Mucosa of rectum (tissue), 2 donors: ENCODE measurements at regions not wholly inside any gene's neighbourhood (a gene's known extent, or its start where the extent isn't known, plus 50 kb on each side); places are given as distances from the start of the nearest gene placed in this dataset.

ENCODE experiments used
- H3K27ac ChIP-seq, 2 donors: one replicate each; pipeline ENCODE4 v1.7.0; 2013; ENCODE audit warnings: inconsistent platforms in 2 of 2, low read depth in 2 of 2, low read length in 2 of 2
- H3K27me3 ChIP-seq, 2 donors: one replicate each; pipeline ENCODE4 v1.7.0; 2013; ENCODE audit warnings: low read length in 2 of 2; ENCODE audit not compliant: control insufficient read depth in 2 of 2, insufficient read depth in 2 of 2
- H3K36me3 ChIP-seq, 2 donors: one replicate each; pipeline ENCODE4 v1.7.0; 2013; ENCODE audit warnings: low read length in 2 of 2; ENCODE audit not compliant: control insufficient read depth in 2 of 2, insufficient read depth in 2 of 2
- H3K4me1 ChIP-seq, 2 donors: one replicate each; pipeline ENCODE4 v1.7.0; 2013; ENCODE audit warnings: low read length in 2 of 2, mild to moderate bottlenecking in 1 of 2; ENCODE audit not compliant: control insufficient read depth in 2 of 2, insufficient read depth in 2 of 2
- H3K4me3 ChIP-seq, 2 donors: one replicate each; pipeline ENCODE4 v1.7.0; 2013; ENCODE audit warnings: low read length in 2 of 2
- H3K9ac ChIP-seq, 2 donors: one replicate each; pipeline ENCODE4 v1.7.0; 2013; ENCODE audit warnings: low read length in 2 of 2, low read depth in 1 of 2, mild to moderate bottlenecking in 1 of 2
- H3K9me3 ChIP-seq, 2 donors: one replicate each; pipeline ENCODE4 v1.7.0; 2013; ENCODE audit warnings: low read length in 2 of 2; ENCODE audit not compliant: control insufficient read depth in 2 of 2
- donor health status: healthy.
- donor health status: Normal muscosa, but diverticular disease.

- Histone ChIP-seq H3K9me3 (no peaks in the 10 kb centered on the region), H3K27ac (no peak overlapping the region), H3K27me3 (peaks cover 3% of the 10 kb centered on the region in 2 donors), H3K36me3 (no peaks in the 10 kb centered on the region), H3K4me1 (peaks cover 5 to 11% of the 10 kb centered on the region in 2 donors), H3K9ac (no peak overlapping the region), H3K4me3 (no peak overlapping the region)
Observed at GRCh38 chr2:172177581-172177980, 74.9 kb upstream of the DLX2 start.

GRCh38 chr2:172177996-172178395, 75.3 kb upstream of the DLX2 start:
- Histone ChIP-seq H3K27me3 (peaks cover 3% of the 10 kb centered on the region in 2 donors), H3K4me1 (peaks cover 5 to 11% of the 10 kb centered on the region in 2 donors), H3K9ac (no peak overlapping the region), H3K27ac (no peak overlapping the region), H3K4me3 (no peak overlapping the region), H3K36me3 (no peaks in the 10 kb centered on the region), H3K9me3 (no peaks in the 10 kb centered on the region)

GRCh38 chr2:172179045-172179701, 76.5 kb upstream of the DLX2 start:
- peaks cover 5 to 9% of the 10 kb centered on the region in 2 donors for H3K4me1 ChIP-seq
- no peaks in the 10 kb centered on the region for H3K36me3 ChIP-seq
- no peak overlapping the region for H3K9ac ChIP-seq
- no peaks in the 10 kb centered on the region for H3K9me3 ChIP-seq
- no peak overlapping the region for H3K27ac ChIP-seq
- no peaks in the 10 kb centered on the region for H3K27me3 ChIP-seq
- no peak overlapping the region for H3K4me3 ChIP-seq

- no peak overlapping the region for H3K27ac ChIP-seq
- peaks cover 5 to 9% of the 10 kb centered on the region in 2 donors for H3K4me1 ChIP-seq
- H3K27me3 ChIP-seq: no peaks in the 10 kb centered on the region
- H3K9ac ChIP-seq: no peak overlapping the region
- no peaks in the 10 kb centered on the region for H3K36me3 ChIP-seq
- H3K9me3 ChIP-seq: no peaks in the 10 kb centered on the region
- no peak overlapping the region for H3K4me3 ChIP-seq
Observed at GRCh38 chr2:172181840-172182239, 79.1 kb upstream of the DLX2 start.

GRCh38 chr2:172182624-172183023, 79.9 kb upstream of the DLX2 start:
- H3K4me1 ChIP-seq: peaks cover 5 to 9% of the 10 kb centered on the region in 2 donors
- no peak overlapping the region for H3K9ac ChIP-seq
- H3K27ac ChIP-seq: no peak overlapping the region
- no peaks in the 10 kb centered on the region for H3K9me3 ChIP-seq
- H3K27me3 ChIP-seq: no peaks in the 10 kb centered on the region
- H3K36me3 ChIP-seq: no peaks in the 10 kb centered on the region
- H3K4me3 ChIP-seq: no peak overlapping the region

GRCh38 chr2:172193331-172194089, 90.8 kb upstream of the DLX2 start:
- Histone ChIP-seq H3K9me3 (no peaks in the 10 kb centered on the region), H3K36me3 (no peaks in the 10 kb centered on the region), H3K4me1 (peaks cover 0 to 4% of the 10 kb centered on the region in 2 donors), H3K27me3 (no peaks in the 10 kb centered on the region), H3K4me3 (no peak overlapping the region), H3K27ac (no peak overlapping the region), H3K9ac (no peak overlapping the region)

GRCh38 chr2:172195836-172196376, 93.2 kb upstream of the DLX2 start:
- H3K36me3 ChIP-seq: no peaks in the 10 kb centered on the region
- H3K27ac ChIP-seq: no peak overlapping the region
- no peak overlapping the region for H3K4me3 ChIP-seq
- peaks cover 6 to 7% of the 10 kb centered on the region in 2 donors for H3K9me3 ChIP-seq
- H3K27me3 ChIP-seq: no peaks in the 10 kb centered on the region
- H3K9ac ChIP-seq: no peak overlapping the region
- peaks cover 0 to 4% of the 10 kb centered on the region in 2 donors for H3K4me1 ChIP-seq

- H3K4me3 ChIP-seq: no peak overlapping the region
Observed at GRCh38 chr2:172196768-172197431, 94.2 kb upstream of the DLX2 start.

GRCh38 chr2:172198361-172198760, 95.7 kb upstream of the DLX2 start:
- peaks cover 6 to 7% of the 10 kb centered on the region in 2 donors for H3K9me3 ChIP-seq
- no peak overlapping the region for H3K4me3 ChIP-seq
- no peak overlapping the region for H3K27ac ChIP-seq
- peaks cover 0 to 4% of the 10 kb centered on the region in 2 donors for H3K4me1 ChIP-seq
- H3K9ac ChIP-seq: no peak overlapping the region
- H3K36me3 ChIP-seq: no peaks in the 10 kb centered on the region
- no peaks in the 10 kb centered on the region for H3K27me3 ChIP-seq

More at GRCh38 chr2:172196768-172197431, 94.2 kb upstream of the DLX2 start:
- Histone ChIP-seq H3K27me3 (no peaks in the 10 kb centered on the region), H3K4me1 (peaks cover 0 to 4% of the 10 kb centered on the region in 2 donors), H3K9me3 (peaks cover 6 to 7% of the 10 kb centered on the region in 2 donors), H3K27ac (no peak overlapping the region), H3K36me3 (no peaks in the 10 kb centered on the region), H3K9ac (no peak overlapping the region)

- Histone ChIP-seq H3K27me3 (no peaks in the 10 kb centered on the region), H3K36me3 (no peaks in the 10 kb centered on the region), H3K9ac (no peak overlapping the region), H3K4me1 (peaks cover 0 to 4% of the 10 kb centered on the region in 2 donors), H3K27ac (no peak overlapping the region), H3K4me3 (no peak overlapping the region), H3K9me3 (peaks cover 6 to 7% of the 10 kb centered on the region in 2 donors)
Observed at GRCh38 chr2:172198908-172199307, 96.2 kb upstream of the DLX2 start.
